ENCODE measurements at regions not wholly inside any gene's neighbourhood (a gene's known extent, or its start where the extent isn't known, plus 50 kb on each side); places are given as distances from the start of the nearest gene placed in this dataset.

GRCh38 chr15:94620632-94621031 is 389.3 kb downstream of the MCTP2 start:
- TF ChIP-seq ZFP3 (CRISPR knock-in tag; IDR thresholded peaks at IDR 0.05) (no peak), TSHZ2 (CRISPR knock-in tag; IDR thresholded peaks at IDR 0.05) (no peak), BACH2 (CRISPR knock-in tag; IDR thresholded peaks at IDR 0.05; ENCODE audit: borderline replicate concordance) (no peak), ZC3H10 (CRISPR knock-in tag; IDR thresholded peaks at IDR 0.05) (no peak), TOX (CRISPR knock-in tag; IDR thresholded peaks at IDR 0.05; ENCODE audit: borderline replicate concordance) (no peak), ZNF70 (CRISPR knock-in tag; IDR thresholded peaks at IDR 0.05) (no peak), ZNF8 (CRISPR knock-in tag; IDR thresholded peaks at IDR 0.05) (no peak), ARNTL (CRISPR knock-in tag; IDR thresholded peaks at IDR 0.05; ENCODE audit: borderline replicate concordance, low read depth) (no peak), PATZ1 (CRISPR knock-in tag; IDR thresholded peaks at IDR 0.05; ENCODE audit: borderline replicate concordance) (no peak)

Measured in SK-N-SH treated with all-trans-retinoic acid at 6 μM for 48 hours (cell line).